OCI-LY3 (cell line): ENCODE measurements at regions not wholly inside any gene's neighbourhood (a gene's known extent, or its start where the extent isn't known, plus 50 kb on each side); places are given as distances from the start of the nearest gene placed in this dataset.

ENCODE experiments used
- EZH2phosphoT487 ChIP-seq: fragments of 200-600 bp; shearing (Covaris generic); IDR thresholded peaks from 2 replicates; pipeline ENCODE4 v1.6.1; 2018; ENCODE audit warnings: antibody characterized with exemption, mixed run types, low read depth
- TF ChIP-seq, protein P1 (sequence below): fragments of 200-600, 300-600 bp; sonication (generic); IDR thresholded peaks from 2 replicates; pipeline ENCODE4 v1.5.1; 2014; ENCODE audit warnings: antibody characterized with exemption, low read length, low read depth

DNA sequence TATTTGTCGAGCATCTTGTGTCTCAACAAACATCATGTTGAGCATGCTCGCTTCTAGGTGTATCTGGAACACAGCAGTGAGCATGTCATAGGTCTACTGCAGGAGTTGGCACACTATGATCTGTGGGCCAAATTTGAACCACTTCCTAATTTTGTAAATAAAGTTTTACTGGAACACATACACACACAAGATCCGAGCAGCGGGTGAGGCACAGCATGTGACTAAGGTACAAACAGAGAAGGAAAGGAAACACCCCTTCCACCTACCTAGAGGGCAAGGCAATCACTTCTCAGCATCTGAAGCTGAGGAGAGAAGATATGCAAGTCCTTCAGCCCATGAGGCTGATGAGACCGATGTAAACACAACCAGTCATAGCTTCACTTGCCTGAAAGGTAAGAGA, 200.4 kb downstream of the MED10 start:
- TF ChIP-seq EZH2phosphoT487 = no peak
- TF ChIP-seq, protein P1, sequence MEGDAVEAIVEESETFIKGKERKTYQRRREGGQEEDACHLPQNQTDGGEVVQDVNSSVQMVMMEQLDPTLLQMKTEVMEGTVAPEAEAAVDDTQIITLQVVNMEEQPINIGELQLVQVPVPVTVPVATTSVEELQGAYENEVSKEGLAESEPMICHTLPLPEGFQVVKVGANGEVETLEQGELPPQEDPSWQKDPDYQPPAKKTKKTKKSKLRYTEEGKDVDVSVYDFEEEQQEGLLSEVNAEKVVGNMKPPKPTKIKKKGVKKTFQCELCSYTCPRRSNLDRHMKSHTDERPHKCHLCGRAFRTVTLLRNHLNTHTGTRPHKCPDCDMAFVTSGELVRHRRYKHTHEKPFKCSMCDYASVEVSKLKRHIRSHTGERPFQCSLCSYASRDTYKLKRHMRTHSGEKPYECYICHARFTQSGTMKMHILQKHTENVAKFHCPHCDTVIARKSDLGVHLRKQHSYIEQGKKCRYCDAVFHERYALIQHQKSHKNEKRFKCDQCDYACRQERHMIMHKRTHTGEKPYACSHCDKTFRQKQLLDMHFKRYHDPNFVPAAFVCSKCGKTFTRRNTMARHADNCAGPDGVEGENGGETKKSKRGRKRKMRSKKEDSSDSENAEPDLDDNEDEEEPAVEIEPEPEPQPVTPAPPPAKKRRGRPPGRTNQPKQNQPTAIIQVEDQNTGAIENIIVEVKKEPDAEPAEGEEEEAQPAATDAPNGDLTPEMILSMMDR = no peak
